HG02798 (cell line): ENCODE measurements at regions not wholly inside any gene's neighbourhood (a gene's known extent, or its start where the extent isn't known, plus 50 kb on each side); places are given as distances from the start of the nearest gene placed in this dataset.
"Not testable (repeated sequence)": the region's sequence is repeated elsewhere in the genome, so short reads cannot be mapped to it uniquely, and the experiment has no call there.

ENCODE experiments used
- ATAC-seq: cut with Tn5 transposase; IDR thresholded peaks from one replicate; pipeline ENCODE4 v1.9.1; 2021; ENCODE audit warnings: mild to moderate bottlenecking; ENCODE audit not compliant: unreplicated experiment, poor library complexity

DNA sequence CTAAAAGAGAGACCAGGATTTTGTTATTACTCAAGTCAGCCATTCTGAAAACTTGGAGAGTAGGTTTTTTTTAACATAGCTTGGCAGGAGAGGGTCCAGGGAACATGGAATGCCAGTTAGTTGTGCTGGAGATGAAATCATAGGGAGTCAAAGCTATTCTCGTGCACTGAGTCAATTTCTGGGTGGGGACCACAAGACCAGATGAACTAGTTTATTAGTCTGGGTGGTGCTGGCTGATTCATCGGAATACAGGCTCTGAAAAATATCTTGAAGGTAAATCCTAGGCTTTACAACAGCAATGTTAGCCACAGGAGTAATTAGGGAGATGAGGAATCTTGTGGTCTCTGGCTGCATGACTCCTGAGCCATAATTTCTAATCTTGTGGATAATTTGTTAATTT, 921.4 kb downstream of the TRIB2 start:
- no peak for ATAC-seq

DNA sequence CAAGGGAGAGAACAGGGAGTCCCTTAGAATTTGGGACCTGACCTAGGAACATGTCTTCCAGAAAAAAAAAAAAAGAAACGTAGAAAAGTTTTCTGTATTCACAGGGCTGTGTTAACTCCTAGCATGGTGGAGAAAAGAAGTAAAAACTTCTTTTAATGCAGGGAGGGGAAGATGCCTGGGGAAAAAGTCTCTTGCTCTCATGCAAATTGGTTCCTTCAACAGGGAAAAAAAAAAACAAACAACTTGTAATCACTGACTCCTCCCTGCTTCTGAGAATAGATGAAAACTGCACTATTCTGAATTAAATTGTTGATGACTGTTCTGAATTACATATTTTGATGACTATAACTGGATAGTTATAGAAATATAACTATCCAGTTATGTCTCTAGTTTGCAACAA, 933.2 kb downstream of the TRIB2 start:
- no peak for ATAC-seq

GRCh38 chr2:13650586-13651180, 933.9 kb downstream of the TRIB2 start:
- no peak for ATAC-seq

- ATAC-seq = peak; percentile 71
These were observed 935.0 kb downstream of the TRIB2 start for GRCh38 chr2:13651684-13652131.

- ATAC-seq = peak; percentile 48
These were observed 936.0 kb downstream of the TRIB2 start for GRCh38 chr2:13652531-13653313.

DNA sequence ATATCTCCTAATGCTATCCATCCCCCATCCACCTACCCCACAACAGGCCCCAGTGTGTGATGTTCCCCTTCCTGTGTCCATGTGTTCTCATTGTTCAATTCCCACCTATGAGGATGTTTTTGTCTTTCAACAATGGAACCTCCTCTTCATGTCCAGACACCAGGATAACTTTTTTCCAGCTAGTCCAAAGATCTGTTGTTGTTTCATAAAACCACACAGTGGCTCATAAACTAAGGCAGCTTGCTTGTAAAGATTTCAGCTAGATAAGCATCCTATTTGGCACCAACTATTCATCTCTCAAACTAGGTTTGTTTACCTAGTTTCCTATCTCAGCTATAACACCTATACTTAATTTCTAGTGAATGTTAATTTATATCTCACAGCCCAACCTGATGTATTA, 937.7 kb downstream of the TRIB2 start:
- ATAC-seq = no peak

- no peak for ATAC-seq
These were observed 943.5 kb downstream of the TRIB2 start for GRCh38 chr2:13660231-13660630.

DNA sequence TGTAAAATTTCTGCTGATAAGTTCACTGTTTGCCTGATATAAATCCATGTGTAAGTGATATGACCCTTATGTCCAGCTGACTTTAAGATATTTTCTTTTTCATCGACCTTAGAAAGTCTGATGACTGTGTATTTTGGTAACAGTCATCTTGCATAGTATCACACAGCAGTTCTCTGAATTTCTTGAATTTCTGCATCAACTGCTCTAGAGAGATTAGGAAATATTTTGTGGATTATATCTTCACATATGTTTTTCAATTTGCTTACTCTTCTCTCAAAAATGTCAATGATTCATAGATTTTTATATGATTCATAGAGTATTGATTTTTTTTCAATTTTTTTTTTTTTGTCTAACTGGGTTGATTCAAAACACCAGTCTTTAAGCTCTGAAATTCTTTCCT, 945.3 kb downstream of the TRIB2 start:
- no peak for ATAC-seq

- peak; percentile 87 for ATAC-seq
These were observed 950.1 kb downstream of the TRIB2 start for GRCh38 chr2:13666582-13667414.

DNA sequence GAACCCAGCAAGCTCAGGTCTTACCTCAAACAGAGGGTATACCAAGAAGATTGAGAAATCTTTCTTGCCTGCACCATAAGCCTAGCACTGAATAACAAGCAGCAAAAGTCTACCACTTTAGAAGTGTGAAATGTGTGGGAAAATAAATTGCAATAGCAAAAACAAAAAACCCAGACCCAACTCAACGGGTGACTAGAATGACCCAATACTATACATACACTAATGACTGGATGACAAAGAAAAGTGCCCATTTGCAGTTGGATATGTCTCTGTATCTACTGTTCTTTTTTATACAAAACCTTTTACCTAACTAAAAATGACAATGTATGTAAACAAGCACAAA, 950.6 kb downstream of the TRIB2 start:
- ATAC-seq = peak; percentile 32

- no peak for ATAC-seq
These were observed 952.9 kb downstream of the TRIB2 start for GRCh38 chr2:13669607-13670006.

GRCh38 chr2:13673821-13674220, 957.1 kb downstream of the TRIB2 start:
- ATAC-seq = not testable (repeated sequence)

GRCh38 chr2:13676269-13676668, 956.2 kb upstream of the LRATD1 start:
- ATAC-seq = no peak

GRCh38 chr2:13681936-13682335, 950.6 kb upstream of the LRATD1 start:
- no peak for ATAC-seq

DNA sequence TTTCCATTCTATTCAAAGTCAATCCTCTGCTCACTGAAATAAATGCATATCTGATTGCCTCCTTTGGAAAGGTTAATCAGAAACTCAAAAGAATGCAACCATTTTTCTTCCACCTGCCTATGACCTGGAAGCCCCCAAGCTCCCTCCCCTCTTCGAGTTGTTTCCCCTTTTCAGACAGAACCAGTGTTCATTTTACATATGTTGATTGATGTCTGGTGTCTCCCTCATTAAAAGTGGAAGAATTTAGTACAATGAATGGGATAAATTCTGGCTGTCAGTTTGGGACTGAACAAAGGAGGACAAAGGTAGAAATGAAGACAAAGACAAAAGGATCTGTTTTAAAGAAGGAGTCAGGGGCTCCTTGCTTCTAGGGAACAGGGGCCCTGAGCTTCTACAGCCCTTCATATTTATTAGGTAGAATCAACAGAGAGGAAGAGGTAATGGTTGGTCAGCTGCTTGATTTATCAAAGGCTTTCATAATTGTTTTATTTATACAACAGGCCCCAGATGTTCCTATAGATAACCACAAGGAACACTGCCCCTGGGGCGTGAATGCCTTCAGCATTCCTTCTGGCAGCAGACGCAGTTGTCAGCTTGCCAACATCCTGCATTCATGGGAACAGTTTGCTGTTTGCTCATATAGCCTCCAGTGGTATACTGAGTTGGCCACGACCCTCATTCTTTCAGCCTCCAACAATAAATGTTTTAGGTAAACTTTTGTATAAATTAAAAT, 949.8 kb upstream of the LRATD1 start:
- no peak for ATAC-seq

GRCh38 chr2:13686262-13686661, 946.3 kb upstream of the LRATD1 start:
- no peak for ATAC-seq

DNA sequence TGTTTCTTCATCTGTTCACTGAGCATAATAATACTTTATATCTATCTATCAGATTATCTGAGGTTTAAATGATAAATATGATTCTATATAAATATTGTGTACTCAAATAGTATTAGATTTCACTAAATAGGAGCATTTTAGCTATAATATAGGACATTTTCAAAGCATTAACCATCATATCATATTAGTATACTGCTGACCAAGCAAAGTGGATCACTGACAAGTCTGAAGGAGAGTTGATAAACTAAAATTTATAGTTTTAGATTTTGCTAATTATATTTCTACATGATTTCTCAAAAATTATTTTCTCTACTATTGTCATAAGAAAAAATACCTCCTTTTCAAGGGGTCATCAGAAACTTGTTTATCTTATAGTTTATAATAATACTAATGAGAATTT, 937.8 kb upstream of the LRATD1 start:
- ATAC-seq = no peak

- no peak for ATAC-seq
These were observed 935.9 kb upstream of the LRATD1 start for GRCh38 chr2:13696601-13697000.

DNA sequence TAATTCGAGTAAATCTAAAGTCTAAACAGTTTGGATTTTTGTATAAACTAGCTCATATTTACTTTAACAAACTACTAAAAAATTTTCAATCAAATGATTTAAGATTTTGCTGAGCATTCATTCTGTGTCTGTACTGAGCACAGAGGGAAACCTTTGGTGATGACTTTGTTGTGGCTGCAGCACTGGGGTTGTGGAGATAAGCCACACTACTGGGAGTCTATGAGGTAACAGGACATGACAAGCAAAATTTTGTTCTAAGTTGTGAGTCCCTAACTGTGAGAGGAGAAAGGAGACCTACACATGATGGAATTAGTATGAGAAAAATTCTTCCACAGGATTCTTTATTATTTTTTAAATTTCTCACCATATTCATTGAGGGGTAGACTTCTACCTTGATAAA, 933.7 kb upstream of the LRATD1 start:
- no peak for ATAC-seq

- not testable (repeated sequence) for ATAC-seq
These were observed 932.6 kb upstream of the LRATD1 start for GRCh38 chr2:13699939-13700338.

- ATAC-seq = no peak
These were observed 921.4 kb upstream of the LRATD1 start for GRCh38 chr2:13711154-13711553.
